ENCODE measurements at regions not wholly inside any gene's neighbourhood (a gene's known extent, or its start where the extent isn't known, plus 50 kb on each side); places are given as distances from the start of the nearest gene placed in this dataset.

GRCh38 chr11:106178361-106178760 lies 100.9 kb downstream of the AASDHPPT start:
- Histone ChIP-seq H3K4me1 (replicated peaks in 1 of 2; ENCODE audit: control insufficient read depth in 2 of 2, insufficient read depth in 2 of 2, low read length in 2 of 2) (no peaks in the 10 kb centered on the region), H3K9me3 (replicated peaks; ENCODE audit: control insufficient read depth, insufficient read depth, low read depth, low read length) (no peaks in the 10 kb centered on the region), H3K9ac (ENCODE audit: insufficient read depth in 1 of 2, low read depth in 2 of 2, low read length in 2 of 2) (no peak overlapping the region), H3K9me1 (ENCODE audit: control insufficient read depth, insufficient read depth, low read length) (no peaks in the 10 kb centered on the region), H2AFZ (ENCODE audit: low read depth, low read length) (no peak overlapping the region), H3K4me3 (no peak overlapping the region), H4K20me1 (replicated peaks; ENCODE audit: control insufficient read depth, insufficient read depth, low read length) (no peaks in the 10 kb centered on the region), H3K36me3 (ENCODE audit: control insufficient read depth, insufficient read depth, low read length) (no peaks in the 10 kb centered on the region), H3K27me3 (ENCODE audit: control insufficient read depth in 2 of 2, insufficient read depth in 2 of 2, low read length in 2 of 2) (no peaks in the 10 kb centered on the region), H3K27ac (ENCODE audit: extremely low read depth, low read depth, low read length) (no peak overlapping the region), H3K4me2 (ENCODE audit: insufficient read depth, low read length) (no peak overlapping the region), H3K79me2 (ENCODE audit: control insufficient read depth, insufficient read depth, low read length) (no peaks in the 10 kb centered on the region)
- FAIRE-seq: no peak
- no peak for TF ChIP-seq KAT7 (CRISPR knock-in tag; IDR thresholded peaks at IDR 0.05; ENCODE audit: borderline replicate concordance)
- in situ Hi-C loops (cut with MboI): no loop called here
- ChIA-PET POLR2A (no interaction called here), CTCF (ENCODE audit: low intra/inter-chr PET ratio) (no interaction called here)
- no TSS peak for BruUV-seq (replicated peaks)
- WGBS (ENCODE audit: insufficient coverage, low coverage, missing lambda C conversion rate): 0% methylated on average over 1 of the region's 1 CpG
- DNase-seq (ENCODE audit: extremely low read depth in 1 of 4, low spot score in 3 of 4): no peak
- intact Hi-C loops (cut with micrococcal nuclease): no loop called here
- ATAC-seq: no peak

- intact Hi-C loops (cut with micrococcal nuclease): no loop called here
- POLR2A ChIA-PET: no interaction called here
- CTCF ChIA-PET (ENCODE audit: low intra/inter-chr PET ratio): no interaction called here
- no peaks in the 10 kb centered on the region for H3K9me1 ChIP-seq (ENCODE audit: control insufficient read depth, insufficient read depth, low read length)
- H4K20me1 ChIP-seq (replicated peaks; ENCODE audit: control insufficient read depth, insufficient read depth, low read length): no peaks in the 10 kb centered on the region
- 0% methylated on average over 1 of the region's 1 CpG for WGBS (ENCODE audit: insufficient coverage, low coverage, missing lambda C conversion rate)
- ATAC-seq: no peak
- no peak overlapping the region for H3K9ac ChIP-seq (ENCODE audit: insufficient read depth in 1 of 2, low read depth in 2 of 2, low read length in 2 of 2)
- in situ Hi-C loops (cut with MboI): no loop called here
- no peak overlapping the region for H3K4me2 ChIP-seq (ENCODE audit: insufficient read depth, low read length)
- TF ChIP-seq ZNF174 (CRISPR knock-in tag; IDR thresholded peaks at IDR 0.05) (no peak), CLOCK (CRISPR knock-in tag; IDR thresholded peaks at IDR 0.05; ENCODE audit: borderline replicate concordance) (no peak), ZNF717 (CRISPR knock-in tag; IDR thresholded peaks at IDR 0.05) (no peak), GTF2F1 (IDR thresholded peaks at IDR 0.05; ENCODE audit: low read depth, low read length) (no peak)
- no peak overlapping the region for H3K27ac ChIP-seq (ENCODE audit: extremely low read depth, low read depth, low read length)
- no peak for FAIRE-seq
- H2AFZ ChIP-seq (ENCODE audit: low read depth, low read length): no peak overlapping the region
- BruUV-seq (replicated peaks): no TSS peak
- H3K4me1 ChIP-seq (replicated peaks in 1 of 2; ENCODE audit: control insufficient read depth in 2 of 2, insufficient read depth in 2 of 2, low read length in 2 of 2): no peaks in the 10 kb centered on the region
- H3K9me3 ChIP-seq (replicated peaks; ENCODE audit: control insufficient read depth, insufficient read depth, low read depth, low read length): no peaks in the 10 kb centered on the region
- no peaks in the 10 kb centered on the region for H3K79me2 ChIP-seq (ENCODE audit: control insufficient read depth, insufficient read depth, low read length)
- H3K36me3 ChIP-seq (ENCODE audit: control insufficient read depth, insufficient read depth, low read length): no peaks in the 10 kb centered on the region
- DNase-seq (ENCODE audit: extremely low read depth in 1 of 4, low spot score in 3 of 4): no peak
- H3K27me3 ChIP-seq (ENCODE audit: control insufficient read depth in 2 of 2, insufficient read depth in 2 of 2, low read length in 2 of 2): no peaks in the 10 kb centered on the region
- H3K4me3 ChIP-seq: no peak overlapping the region
These were observed 101.6 kb downstream of the AASDHPPT start for GRCh38 chr11:106179048-106179447.

Measured in K562 (cell line).